Hepatocyte (in vitro differentiated cells): ENCODE measurements at regions not wholly inside any gene's neighbourhood (a gene's known extent, or its start where the extent isn't known, plus 50 kb on each side); places are given as distances from the start of the nearest gene placed in this dataset.

Experiments
- CTCF ChIP-seq: fragments of 200-600 bp; sonication (generic); IDR thresholded peaks from 2 replicates; pipeline ENCODE4 v1.5.1; 2016; ENCODE audit warnings: antibody characterized with exemption, mild to moderate bottlenecking; ENCODE audit not compliant: poor library complexity
- EZH2 ChIP-seq: fragments of 200-600 bp; sonication (generic); IDR thresholded peaks from 2 replicates; pipeline ENCODE4 v1.6.1; 2016; ENCODE audit warnings: antibody characterized with exemption, mild to moderate bottlenecking, borderline replicate concordance

- TF ChIP-seq CTCF (no peak), EZH2 (no peak)
These were observed 1041.2 kb downstream of the TUSC7 start for GRCh38 chr3:117750674-117751269.
